ENCODE measurements at regions not wholly inside any gene's neighbourhood (a gene's known extent, or its start where the extent isn't known, plus 50 kb on each side); places are given as distances from the start of the nearest gene placed in this dataset.

GRCh38 chr12:87200289-87200979 lies 828.8 kb downstream of the C12orf50 start:
- TF ChIP-seq CTCF (IDR thresholded peaks at IDR 0.05; ENCODE audit: insufficient read depth, low read depth, low read length) (no peak), EZH2 (IDR thresholded peaks at IDR 0.05; ENCODE audit: insufficient read depth, low read length) (no peak)

Data from astrocyte (in vitro differentiated cells and primary cell).